Neural cell (in vitro differentiated cells): ENCODE measurements at regions not wholly inside any gene's neighbourhood (a gene's known extent, or its start where the extent isn't known, plus 50 kb on each side); places are given as distances from the start of the nearest gene placed in this dataset.

Experiments
- EP300 ChIP-seq: fragments of 450-650 bp; conservative IDR thresholded peaks from 2 replicates; pipeline ENCODE4 v1.6.1; 2014; ENCODE audit warnings: antibody characterized with exemption, mild to moderate bottlenecking, moderate library complexity; ENCODE audit not compliant: poor library complexity, severe bottlenecking
- MXI1 ChIP-seq: fragments of 450-650 bp; conservative IDR thresholded peaks from 2 replicates; pipeline ENCODE4 v1.6.1; 2014; ENCODE audit warnings: antibody characterized with exemption, mild to moderate bottlenecking; ENCODE audit not compliant: poor library complexity, severe bottlenecking
- POLR2AphosphoS5 ChIP-seq: IDR thresholded peaks from 2 replicates; pipeline ENCODE4 v1.6.1; 2012
- TF ChIP-seq, protein P1 (sequence below): fragments of 450-650 bp; IDR thresholded peaks from 2 replicates; pipeline ENCODE4 v1.5.1; 2014; ENCODE audit warnings: antibody characterized with exemption, mild to moderate bottlenecking, moderate library complexity; ENCODE audit not compliant: poor library complexity, severe bottlenecking

DNA sequence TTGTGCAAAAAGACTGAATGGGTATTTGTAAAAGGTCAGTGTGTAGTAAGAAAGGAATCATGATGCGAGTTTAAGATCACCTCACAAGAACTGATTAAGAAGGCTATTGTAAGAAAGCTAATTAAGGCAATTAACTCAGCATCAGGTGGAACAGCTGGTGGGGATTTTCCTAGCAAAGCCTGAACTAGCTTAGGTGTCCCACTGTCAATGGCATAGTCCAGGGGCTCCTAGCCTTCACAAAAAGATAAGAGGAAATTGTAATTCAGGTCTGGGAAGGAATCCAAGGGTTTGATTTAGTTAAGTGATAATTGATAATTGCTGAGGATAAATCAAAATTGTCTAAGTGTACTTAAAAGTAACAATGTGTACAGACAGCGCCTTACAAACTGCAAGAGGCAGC is 901.6 kb downstream of the TUSC7 start:
- TF ChIP-seq, protein P1, sequence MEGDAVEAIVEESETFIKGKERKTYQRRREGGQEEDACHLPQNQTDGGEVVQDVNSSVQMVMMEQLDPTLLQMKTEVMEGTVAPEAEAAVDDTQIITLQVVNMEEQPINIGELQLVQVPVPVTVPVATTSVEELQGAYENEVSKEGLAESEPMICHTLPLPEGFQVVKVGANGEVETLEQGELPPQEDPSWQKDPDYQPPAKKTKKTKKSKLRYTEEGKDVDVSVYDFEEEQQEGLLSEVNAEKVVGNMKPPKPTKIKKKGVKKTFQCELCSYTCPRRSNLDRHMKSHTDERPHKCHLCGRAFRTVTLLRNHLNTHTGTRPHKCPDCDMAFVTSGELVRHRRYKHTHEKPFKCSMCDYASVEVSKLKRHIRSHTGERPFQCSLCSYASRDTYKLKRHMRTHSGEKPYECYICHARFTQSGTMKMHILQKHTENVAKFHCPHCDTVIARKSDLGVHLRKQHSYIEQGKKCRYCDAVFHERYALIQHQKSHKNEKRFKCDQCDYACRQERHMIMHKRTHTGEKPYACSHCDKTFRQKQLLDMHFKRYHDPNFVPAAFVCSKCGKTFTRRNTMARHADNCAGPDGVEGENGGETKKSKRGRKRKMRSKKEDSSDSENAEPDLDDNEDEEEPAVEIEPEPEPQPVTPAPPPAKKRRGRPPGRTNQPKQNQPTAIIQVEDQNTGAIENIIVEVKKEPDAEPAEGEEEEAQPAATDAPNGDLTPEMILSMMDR = no peak
- TF ChIP-seq POLR2AphosphoS5 (no peak), EP300 (no peak), MXI1 (no peak)
